22Rv1 (cell line): ENCODE measurements at regions not wholly inside any gene's neighbourhood (a gene's known extent, or its start where the extent isn't known, plus 50 kb on each side); places are given as distances from the start of the nearest gene placed in this dataset.
"Not testable (repeated sequence)": the region's sequence is repeated elsewhere in the genome, so short reads cannot be mapped to it uniquely, and the experiment has no call there.

Source experiments
- H3K27ac ChIP-seq: fragments of 450-650 bp; 2 replicates; pipeline ENCODE4 v1.5.1; 2017
- ZFX ChIP-seq: fragments of 450-650 bp; IDR thresholded peaks from 2 replicates; pipeline ENCODE4 v1.6.1; 2017; ENCODE audit warnings: antibody characterized with exemption, borderline replicate concordance
- TF ChIP-seq, protein P1 (sequence below): fragments of 450-650 bp; IDR thresholded peaks from 2 replicates; pipeline ENCODE4 v1.5.1; 2017; ENCODE audit warnings: mild to moderate bottlenecking

DNA sequence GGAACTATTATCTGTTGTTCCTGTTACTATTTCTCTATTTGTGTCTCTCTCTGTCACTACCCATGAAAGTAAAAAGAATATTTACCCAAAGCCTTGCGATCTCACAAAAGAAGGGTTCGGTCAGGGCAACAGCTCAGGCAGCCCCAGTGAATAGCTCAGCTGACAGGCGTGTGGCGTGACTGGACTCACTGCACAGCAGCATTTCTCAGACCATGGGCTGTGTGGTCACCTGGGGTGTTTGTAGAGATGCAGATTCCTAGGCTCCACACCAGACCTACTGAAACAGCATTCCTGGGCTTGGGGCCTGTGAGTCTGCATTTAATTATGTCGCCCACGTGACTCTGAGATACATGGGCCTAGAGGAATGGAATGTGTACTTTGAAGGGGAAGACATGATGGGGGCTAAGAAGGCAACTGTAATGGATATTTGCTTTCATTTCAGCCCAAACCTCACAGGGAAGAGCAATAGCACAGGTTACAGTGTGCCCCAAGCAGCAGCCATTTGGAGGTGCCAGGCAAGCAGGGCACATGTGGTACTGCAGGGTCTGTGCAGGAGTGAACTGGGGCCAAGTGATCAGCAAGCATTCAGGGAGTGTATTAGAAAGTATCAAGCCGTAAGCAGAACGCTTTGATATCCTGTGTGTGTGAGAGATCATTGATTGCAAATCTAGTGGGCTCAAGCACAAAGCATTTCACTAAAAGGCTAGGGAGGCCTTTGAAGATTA is 90.4 kb upstream of the RBMS1 start:
- H3K27ac ChIP-seq = no peak overlapping the region
- TF ChIP-seq, protein P1, sequence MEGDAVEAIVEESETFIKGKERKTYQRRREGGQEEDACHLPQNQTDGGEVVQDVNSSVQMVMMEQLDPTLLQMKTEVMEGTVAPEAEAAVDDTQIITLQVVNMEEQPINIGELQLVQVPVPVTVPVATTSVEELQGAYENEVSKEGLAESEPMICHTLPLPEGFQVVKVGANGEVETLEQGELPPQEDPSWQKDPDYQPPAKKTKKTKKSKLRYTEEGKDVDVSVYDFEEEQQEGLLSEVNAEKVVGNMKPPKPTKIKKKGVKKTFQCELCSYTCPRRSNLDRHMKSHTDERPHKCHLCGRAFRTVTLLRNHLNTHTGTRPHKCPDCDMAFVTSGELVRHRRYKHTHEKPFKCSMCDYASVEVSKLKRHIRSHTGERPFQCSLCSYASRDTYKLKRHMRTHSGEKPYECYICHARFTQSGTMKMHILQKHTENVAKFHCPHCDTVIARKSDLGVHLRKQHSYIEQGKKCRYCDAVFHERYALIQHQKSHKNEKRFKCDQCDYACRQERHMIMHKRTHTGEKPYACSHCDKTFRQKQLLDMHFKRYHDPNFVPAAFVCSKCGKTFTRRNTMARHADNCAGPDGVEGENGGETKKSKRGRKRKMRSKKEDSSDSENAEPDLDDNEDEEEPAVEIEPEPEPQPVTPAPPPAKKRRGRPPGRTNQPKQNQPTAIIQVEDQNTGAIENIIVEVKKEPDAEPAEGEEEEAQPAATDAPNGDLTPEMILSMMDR = no peak
- no peak for TF ChIP-seq ZFX

DNA sequence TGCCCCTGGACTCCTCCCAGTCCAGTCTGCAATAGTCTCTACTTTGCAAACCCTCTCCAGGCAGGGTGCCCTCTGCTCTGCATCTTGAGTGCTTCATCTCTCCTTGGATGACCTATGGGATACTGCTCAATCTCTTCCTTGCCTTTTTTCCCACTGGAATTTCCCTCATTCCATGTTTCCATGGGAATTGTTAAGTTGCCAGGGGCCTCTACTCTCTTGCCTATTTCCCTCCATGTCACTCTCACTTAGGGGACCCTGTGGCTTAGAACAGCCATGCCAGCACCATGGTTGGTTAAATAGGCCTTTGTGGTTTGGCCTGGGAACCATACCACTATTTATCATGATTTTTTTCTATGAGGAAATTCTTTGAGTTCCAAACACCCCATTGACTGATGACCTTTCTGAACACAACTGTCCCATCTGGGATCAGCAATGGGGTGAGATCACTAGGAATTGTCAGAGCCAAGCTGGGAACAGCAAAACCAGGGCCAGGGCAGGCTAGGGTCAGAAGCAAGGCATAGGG is 91.4 kb upstream of the RBMS1 start:
- TF ChIP-seq, protein P1 = no peak
- no peak for TF ChIP-seq ZFX
- H3K27ac ChIP-seq = no peak overlapping the region

DNA sequence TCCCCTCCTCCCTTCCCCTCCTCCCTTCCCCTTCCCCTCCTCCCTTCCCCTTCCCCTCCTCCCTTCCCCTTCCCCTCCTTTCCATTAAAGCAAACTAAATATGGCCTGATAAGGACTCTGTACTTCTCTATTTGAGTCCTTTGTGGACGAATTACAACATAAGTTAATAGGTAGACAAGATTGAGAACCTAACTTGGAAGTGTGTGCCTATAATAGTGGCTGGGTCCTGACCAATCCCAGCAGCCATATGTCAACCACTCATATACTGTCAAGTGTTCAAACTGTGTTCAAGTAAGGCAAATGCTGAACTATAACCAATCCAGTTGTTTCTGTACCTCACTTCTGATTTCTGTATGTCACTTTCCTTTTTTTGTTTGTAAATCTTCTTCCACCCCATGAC is 97.1 kb upstream of the RBMS1 start:
- TF ChIP-seq, protein P1 = no peak
- TF ChIP-seq ZFX = no peak
- no peak overlapping the region for H3K27ac ChIP-seq

DNA sequence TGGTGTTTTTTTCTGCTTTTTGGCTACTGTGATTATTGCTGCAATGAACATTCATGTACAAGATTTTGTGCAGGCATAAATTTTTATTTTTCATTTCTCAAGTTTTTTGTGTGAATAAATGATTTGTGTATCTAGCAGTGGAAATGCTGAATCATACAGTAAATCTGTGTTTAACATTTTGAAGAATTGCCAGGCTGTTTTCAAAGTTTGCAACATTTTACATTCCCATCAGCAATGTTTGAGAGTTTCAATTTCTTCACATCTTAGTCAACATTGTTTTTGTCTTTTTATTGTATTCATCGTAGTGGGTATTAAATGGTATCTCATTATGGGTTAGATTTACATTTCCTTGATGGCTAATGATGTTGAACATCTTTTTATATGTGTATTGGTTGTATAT is 98.8 kb upstream of the RBMS1 start:
- H3K27ac ChIP-seq = no peak overlapping the region
- no peak for TF ChIP-seq ZFX
- TF ChIP-seq, protein P1 = no peak

DNA sequence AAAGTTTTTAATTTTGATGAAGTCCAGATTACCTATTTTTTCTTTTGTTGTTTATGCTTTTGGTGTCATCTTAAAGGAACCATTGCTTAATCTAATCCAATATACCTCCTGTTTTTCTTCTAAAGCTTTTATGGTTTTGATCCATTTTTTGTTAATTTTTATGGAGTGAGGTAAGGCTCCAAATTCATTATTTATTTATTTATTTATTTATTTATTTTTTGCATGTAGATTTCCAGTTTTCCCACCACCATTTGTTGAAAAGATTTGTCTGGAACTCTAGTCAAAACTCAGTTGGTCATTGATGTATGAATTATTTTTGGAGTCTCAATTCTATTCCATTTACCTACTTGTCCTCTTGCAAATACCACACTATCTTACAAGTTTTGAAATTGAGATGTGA is 99.4 kb upstream of the RBMS1 start:
- H3K27ac ChIP-seq = no peak overlapping the region
- TF ChIP-seq, protein P1 = no peak

DNA sequence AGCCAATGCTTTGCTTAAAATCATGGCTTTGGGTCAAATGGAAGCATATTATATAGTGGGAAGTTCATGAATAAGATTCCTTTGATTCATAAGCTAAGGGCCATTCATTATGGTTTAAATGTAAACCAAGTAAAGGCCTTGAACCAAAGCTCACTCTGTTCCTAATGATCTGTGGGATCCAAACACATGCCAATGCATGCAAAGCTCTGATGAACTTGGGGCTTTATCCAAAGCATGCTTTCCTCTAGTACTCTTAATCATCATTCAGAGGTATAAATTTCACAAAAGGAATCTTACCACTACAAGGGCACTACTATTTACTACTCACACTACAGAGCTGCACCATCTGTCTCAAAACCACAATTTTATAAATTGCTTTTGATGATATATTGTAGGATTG is 102.8 kb upstream of the RBMS1 start:
- no peak for TF ChIP-seq ZFX
- TF ChIP-seq, protein P1 = no peak
- no peak overlapping the region for H3K27ac ChIP-seq

DNA sequence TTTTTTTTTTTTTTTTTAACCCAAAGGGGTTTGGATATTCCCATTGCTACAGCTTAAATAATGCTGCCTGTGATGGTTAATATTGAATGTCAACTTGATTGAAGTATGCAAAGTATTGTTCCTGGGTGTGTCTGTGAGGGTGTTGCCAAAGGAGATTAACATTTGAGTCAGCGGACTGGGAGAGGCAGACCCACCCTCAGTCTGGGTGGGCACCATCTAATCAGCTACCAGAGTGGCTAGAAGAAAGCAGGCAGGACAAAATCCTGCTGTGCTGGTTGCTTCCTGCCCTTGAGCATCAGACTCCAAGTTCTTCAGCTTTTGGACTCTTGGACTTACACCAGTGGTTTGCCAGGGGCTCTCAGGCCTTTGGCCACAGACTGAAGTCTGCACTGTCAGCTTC is 106.8 kb upstream of the RBMS1 start:
- H3K27ac ChIP-seq = not testable (repeated sequence)

DNA sequence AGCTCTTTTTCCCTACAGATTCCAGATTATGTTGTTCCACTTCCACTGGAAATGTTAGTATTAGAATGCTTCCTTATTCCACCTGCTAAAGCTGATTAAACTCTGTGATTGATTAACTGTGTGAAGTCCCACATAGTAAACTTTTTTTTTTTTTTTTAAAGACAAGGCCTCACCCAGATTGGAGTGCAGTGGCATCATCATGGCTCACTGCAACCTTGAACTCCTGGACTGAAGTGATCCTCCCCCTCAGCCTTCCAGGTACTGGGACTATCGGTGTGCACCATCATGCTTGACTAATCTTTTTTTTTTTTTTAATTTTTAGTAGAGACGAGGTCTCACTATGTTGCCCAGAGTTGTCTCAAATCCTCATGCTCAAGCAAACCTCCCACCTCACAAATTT is 108.5 kb upstream of the RBMS1 start:
- TF ChIP-seq, protein P1 = no peak
- no peak for TF ChIP-seq ZFX
- no peak overlapping the region for H3K27ac ChIP-seq
